A673 (cell line): ENCODE measurements at regions not wholly inside any gene's neighbourhood (a gene's known extent, or its start where the extent isn't known, plus 50 kb on each side); places are given as distances from the start of the nearest gene placed in this dataset.

Source experiments
- EZH2 ChIP-seq: fragments of 200-600 bp; sonication (generic); IDR thresholded peaks from 2 replicates; pipeline ENCODE4 v1.6.1; 2017; ENCODE audit warnings: borderline replicate concordance, low read depth, mild to moderate bottlenecking, mixed read lengths, antibody characterized with exemption, low read length; ENCODE audit not compliant: poor library complexity, severe bottlenecking
- TF ChIP-seq, protein P1 (sequence below): fragments of 300-800, 200-600 bp; sonication (generic); conservative IDR thresholded peaks from 2 replicates; pipeline ENCODE4 v1.5.1; 2017; ENCODE audit warnings: low read depth, mild to moderate bottlenecking, antibody characterized with exemption, low read length, moderate library complexity, mixed read lengths

- TF ChIP-seq, protein P1, sequence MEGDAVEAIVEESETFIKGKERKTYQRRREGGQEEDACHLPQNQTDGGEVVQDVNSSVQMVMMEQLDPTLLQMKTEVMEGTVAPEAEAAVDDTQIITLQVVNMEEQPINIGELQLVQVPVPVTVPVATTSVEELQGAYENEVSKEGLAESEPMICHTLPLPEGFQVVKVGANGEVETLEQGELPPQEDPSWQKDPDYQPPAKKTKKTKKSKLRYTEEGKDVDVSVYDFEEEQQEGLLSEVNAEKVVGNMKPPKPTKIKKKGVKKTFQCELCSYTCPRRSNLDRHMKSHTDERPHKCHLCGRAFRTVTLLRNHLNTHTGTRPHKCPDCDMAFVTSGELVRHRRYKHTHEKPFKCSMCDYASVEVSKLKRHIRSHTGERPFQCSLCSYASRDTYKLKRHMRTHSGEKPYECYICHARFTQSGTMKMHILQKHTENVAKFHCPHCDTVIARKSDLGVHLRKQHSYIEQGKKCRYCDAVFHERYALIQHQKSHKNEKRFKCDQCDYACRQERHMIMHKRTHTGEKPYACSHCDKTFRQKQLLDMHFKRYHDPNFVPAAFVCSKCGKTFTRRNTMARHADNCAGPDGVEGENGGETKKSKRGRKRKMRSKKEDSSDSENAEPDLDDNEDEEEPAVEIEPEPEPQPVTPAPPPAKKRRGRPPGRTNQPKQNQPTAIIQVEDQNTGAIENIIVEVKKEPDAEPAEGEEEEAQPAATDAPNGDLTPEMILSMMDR: no peak
- TF ChIP-seq EZH2: no peak
Measured at GRCh38 chr3:28711293-28711692, 362.7 kb upstream of the AZI2 start.
